H7 (cell line): ENCODE measurements at regions not wholly inside any gene's neighbourhood (a gene's known extent, or its start where the extent isn't known, plus 50 kb on each side); places are given as distances from the start of the nearest gene placed in this dataset.
A peak's percentile ranks its signal among the peaks of the same experiment; 100 is the strongest.

Source experiments
- DNase-seq: peaks from one replicate; pipeline ENCODE4 v3.0.0; 2012
- H3K27me3 ChIP-seq: 2 replicates; pipeline ENCODE4 v1.6.0; 2011; ENCODE audit warnings: mild to moderate bottlenecking, low read length; ENCODE audit not compliant: control insufficient read depth, insufficient read depth
- H3K36me3 ChIP-seq: replicated peaks from 2 replicates; pipeline ENCODE4 v1.5.1; 2011; ENCODE audit warnings: low read length; ENCODE audit not compliant: control insufficient read depth, insufficient read depth
- H3K4me3 ChIP-seq: 2 replicates; pipeline ENCODE4 v1.5.1; 2011; ENCODE audit warnings: low read depth, mild to moderate bottlenecking, control low read depth, low read length, moderate library complexity; ENCODE audit not compliant: insufficient read depth

GRCh38 chr12:46920499-46920898, 94.7 kb upstream of the SLC38A4 start:
- Histone ChIP-seq H3K36me3 (no peaks in the 10 kb centered on the region), H3K27me3 (no peaks in the 10 kb centered on the region), H3K4me3 (no peak overlapping the region)
- no peak for DNase-seq

DNA sequence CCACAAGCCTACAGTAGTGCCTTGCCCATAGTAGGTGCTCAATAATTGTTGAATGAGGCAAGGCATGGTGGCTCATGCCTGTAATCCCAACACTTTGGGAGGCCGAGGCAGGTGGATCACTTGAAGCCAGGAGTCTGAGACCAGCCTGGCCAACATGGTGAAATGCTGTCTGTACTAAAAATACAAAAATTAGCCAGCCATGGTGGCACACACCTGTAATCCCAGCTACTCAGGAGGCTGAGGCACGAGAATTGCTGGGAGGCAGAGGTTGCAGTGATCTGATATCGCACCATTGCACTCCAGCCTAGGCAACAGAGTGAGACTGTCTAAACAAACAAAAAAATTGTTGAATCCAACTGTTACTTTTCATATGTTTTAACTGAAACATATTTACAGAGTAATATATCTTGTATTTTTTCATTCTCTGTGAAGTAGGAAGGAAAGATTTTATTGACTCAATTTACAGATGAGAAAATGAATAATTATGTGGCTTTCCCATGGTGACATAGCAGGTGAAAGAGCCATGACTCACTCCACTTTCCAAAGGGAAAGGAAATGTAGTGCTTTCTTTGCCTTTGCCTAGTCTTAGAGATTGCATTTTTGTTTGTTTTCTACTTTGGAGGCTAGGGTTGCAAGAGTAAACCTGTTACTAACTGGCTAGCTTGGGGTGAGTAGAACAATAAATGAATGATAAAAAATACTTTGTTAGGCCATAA, 95.4 kb upstream of the SLC38A4 start:
- Histone ChIP-seq H3K36me3 (no peaks in the 10 kb centered on the region), H3K27me3 (no peaks in the 10 kb centered on the region), H3K4me3 (no peak overlapping the region)
- DNase-seq: no peak

- no peaks in the 10 kb centered on the region for H3K36me3 ChIP-seq
- DNase-seq: no peak
- H3K4me3 ChIP-seq: no peak overlapping the region
- no peaks in the 10 kb centered on the region for H3K27me3 ChIP-seq
These were observed 96.0 kb upstream of the SLC38A4 start for GRCh38 chr12:46921764-46922133.

GRCh38 chr12:46926526-46926925, 100.7 kb upstream of the SLC38A4 start:
- no peak for DNase-seq
- Histone ChIP-seq H3K4me3 (no peak overlapping the region), H3K27me3 (no peaks in the 10 kb centered on the region), H3K36me3 (no peaks in the 10 kb centered on the region)

DNA sequence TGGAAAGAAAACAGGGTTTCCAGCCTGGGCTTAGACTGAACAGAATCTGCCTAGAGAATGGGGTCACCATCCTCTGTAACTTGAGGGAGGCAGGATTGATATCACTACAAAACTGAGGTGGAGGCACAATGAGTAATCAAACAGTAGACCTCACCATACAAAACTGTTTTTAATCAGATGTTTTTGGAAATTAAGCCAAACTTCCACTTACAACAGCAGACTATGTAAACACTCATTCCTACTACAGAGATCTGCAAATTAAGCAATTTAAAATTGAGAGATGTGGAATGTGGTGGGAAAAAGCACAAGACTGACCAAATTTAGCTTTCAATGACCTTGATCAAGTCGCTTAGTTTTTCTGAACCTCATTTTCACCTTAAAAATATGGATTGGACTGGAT, 104.3 kb upstream of the SLC38A4 start:
- DNase-seq: no peak
- Histone ChIP-seq H3K4me3 (no peak overlapping the region), H3K27me3 (no peaks in the 10 kb centered on the region)

GRCh38 chr12:46933947-46934346, 108.2 kb upstream of the SLC38A4 start:
- Histone ChIP-seq H3K4me3 (no peak overlapping the region), H3K36me3 (no peaks in the 10 kb centered on the region), H3K27me3 (no peaks in the 10 kb centered on the region)
- DNase-seq: peak; percentile 17

More for the DNA sequence above, 104.3 kb upstream of the SLC38A4 start:
- no peaks in the 10 kb centered on the region for H3K36me3 ChIP-seq

- H3K4me3 ChIP-seq: no peak overlapping the region
These were observed 108.7 kb upstream of the SLC38A4 start for GRCh38 chr12:46934374-46935111.

DNA sequence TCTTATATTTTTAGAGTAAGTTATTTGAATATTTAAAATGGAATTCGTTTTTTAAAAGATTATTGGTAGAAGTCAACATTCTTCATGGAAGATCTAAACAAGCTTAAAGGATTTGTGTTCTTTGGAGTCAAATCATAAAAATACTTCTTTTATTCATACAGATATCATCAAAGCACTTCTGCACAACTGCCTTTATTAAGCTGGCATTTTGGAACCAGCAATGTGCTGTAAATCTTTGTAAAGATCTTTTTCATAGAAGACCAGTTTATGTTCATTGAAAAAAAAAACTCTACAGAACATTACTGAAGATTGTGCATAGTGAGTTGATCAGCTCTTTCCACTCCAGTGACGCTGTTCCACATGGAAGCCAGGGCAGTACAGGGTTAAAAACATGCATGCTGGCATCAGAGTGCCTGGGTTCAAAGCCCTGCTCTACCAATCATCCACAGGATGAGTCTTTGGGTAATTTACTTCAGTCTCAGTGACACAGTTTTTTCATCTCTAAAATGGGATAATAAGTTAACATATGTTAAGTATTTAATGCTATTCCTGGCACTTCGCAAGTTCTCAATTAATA, 109.6 kb upstream of the SLC38A4 start:
- DNase-seq: no peak
- Histone ChIP-seq H3K27me3 (no peaks in the 10 kb centered on the region), H3K36me3 (no peaks in the 10 kb centered on the region), H3K4me3 (no peak overlapping the region)

More at GRCh38 chr12:46934374-46935111, 108.7 kb upstream of the SLC38A4 start:
- Histone ChIP-seq H3K36me3 (no peaks in the 10 kb centered on the region), H3K27me3 (no peaks in the 10 kb centered on the region)
- no peak for DNase-seq

GRCh38 chr12:46936042-46936441, 110.2 kb upstream of the SLC38A4 start:
- H3K27me3 ChIP-seq: no peaks in the 10 kb centered on the region
- no peaks in the 10 kb centered on the region for H3K36me3 ChIP-seq
- DNase-seq: no peak
- no peak overlapping the region for H3K4me3 ChIP-seq

DNA sequence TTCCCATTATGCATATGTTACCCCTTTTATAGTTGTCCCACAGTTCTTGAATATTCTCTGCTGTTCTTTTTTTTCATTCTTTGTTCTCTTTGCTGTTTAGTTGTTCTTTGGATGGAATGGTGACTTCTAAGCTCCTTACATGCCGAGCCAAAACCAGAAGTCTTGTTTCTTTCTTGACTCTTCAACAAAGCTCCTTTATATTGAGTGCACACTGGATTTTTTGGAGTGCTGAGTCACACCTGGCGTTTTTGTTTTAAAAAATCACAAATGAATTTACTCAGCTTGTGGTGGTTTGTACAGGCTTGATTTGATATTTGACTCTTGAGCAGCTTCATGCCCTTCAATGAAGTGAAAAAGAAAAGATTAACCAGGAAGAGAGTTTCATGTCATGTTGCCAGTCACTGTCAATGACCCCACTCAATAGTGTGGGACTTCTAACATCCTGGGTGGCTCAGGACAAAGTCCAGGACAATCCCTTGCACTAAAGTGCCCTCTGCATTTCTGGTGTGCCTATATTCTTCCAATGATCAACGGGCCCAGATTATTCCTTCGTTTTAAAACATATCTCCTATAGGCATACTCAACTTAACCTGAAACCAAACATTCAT, 112.4 kb upstream of the SLC38A4 start:
- DNase-seq: no peak
- no peak overlapping the region for H3K4me3 ChIP-seq
- H3K36me3 ChIP-seq: no peaks in the 10 kb centered on the region

DNA sequence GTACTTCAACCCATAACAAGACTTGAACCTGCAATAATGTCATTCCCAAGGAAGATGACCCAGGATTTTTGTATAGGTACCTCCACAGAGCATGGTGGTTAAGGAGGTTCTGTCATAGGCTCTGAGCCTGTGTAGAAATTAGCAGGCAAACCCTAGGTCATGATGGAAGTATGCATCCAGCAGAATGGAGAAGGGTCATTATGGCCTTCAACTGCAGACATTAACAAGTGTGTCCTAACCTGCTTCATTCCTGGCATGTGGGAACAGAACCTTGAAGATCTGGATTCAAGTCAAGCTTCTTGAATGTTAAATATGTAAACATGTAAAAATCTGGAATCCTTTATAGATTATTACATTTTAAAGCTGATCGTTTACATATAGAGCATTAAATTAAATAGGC, 116.2 kb upstream of the SLC38A4 start:
- Histone ChIP-seq H3K4me3 (no peak overlapping the region), H3K27me3 (no peaks in the 10 kb centered on the region), H3K36me3 (no peaks in the 10 kb centered on the region)
- no peak for DNase-seq

More for the DNA sequence above, 112.4 kb upstream of the SLC38A4 start:
- H3K27me3 ChIP-seq: no peaks in the 10 kb centered on the region

DNA sequence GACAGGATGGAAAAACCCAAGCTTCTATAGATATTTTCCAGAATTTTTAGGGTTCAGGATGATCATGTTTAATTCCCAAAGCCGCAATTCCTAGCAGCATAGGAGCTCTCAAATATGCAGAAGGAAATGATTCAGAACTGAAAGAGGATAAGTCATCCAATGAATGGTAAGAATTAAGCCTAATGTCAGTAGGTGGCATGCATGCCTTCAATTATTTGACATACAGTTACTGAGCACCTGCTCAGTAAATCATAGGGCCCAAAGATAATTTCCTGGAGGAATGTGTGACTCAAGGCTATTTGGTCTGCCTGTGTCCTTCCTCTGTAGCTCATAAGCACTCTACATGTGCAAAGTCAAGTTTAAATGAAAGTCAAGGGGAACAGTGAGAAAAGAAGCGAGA, 116.8 kb upstream of the SLC38A4 start:
- no peaks in the 10 kb centered on the region for H3K36me3 ChIP-seq
- no peak for DNase-seq
- no peak overlapping the region for H3K4me3 ChIP-seq
- H3K27me3 ChIP-seq: no peaks in the 10 kb centered on the region

GRCh38 chr12:46944088-46944487, 118.3 kb upstream of the SLC38A4 start:
- no peak for DNase-seq
- H3K27me3 ChIP-seq: no peaks in the 10 kb centered on the region
- H3K36me3 ChIP-seq: no peaks in the 10 kb centered on the region
- no peak overlapping the region for H3K4me3 ChIP-seq

DNA sequence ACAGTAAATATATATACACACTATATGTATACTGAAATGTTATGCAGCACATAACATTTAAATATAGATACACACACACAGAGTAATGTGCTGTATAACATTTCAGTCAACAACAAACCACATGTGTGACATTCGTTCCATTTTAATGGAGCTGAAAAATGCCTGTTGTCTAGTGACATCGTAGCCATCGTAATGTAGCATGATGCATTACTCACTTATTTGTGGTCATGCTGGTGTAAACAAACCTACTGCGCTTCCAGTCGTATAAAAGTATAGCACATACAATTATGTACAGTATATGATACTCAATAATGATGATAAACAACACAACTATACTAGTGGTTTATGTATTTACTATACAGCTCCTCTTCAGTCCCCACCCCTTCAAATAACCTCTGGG, 119.0 kb upstream of the SLC38A4 start:
- no peak for DNase-seq
- H3K27me3 ChIP-seq: no peaks in the 10 kb centered on the region
- no peak overlapping the region for H3K4me3 ChIP-seq
- no peaks in the 10 kb centered on the region for H3K36me3 ChIP-seq

- no peak for DNase-seq
These were observed 119.8 kb upstream of the SLC38A4 start for GRCh38 chr12:46945591-46945990.

More at GRCh38 chr12:46945591-46945990, 119.8 kb upstream of the SLC38A4 start:
- Histone ChIP-seq H3K4me3 (no peak overlapping the region), H3K36me3 (no peaks in the 10 kb centered on the region), H3K27me3 (no peaks in the 10 kb centered on the region)
